ENCODE measurements at regions not wholly inside any gene's neighbourhood (a gene's known extent, or its start where the extent isn't known, plus 50 kb on each side); places are given as distances from the start of the nearest gene placed in this dataset.

- DNase-seq = no peak
Measured at GRCh38 chr3:24598695-24599470, 104.2 kb upstream of the THRB start.

GRCh38 chr3:24601066-24601939, 106.7 kb upstream of the THRB start:
- no peak for DNase-seq

GRCh38 chr3:24604215-24604614, 109.6 kb upstream of the THRB start:
- DNase-seq = no peak

- DNase-seq = no peak
Measured at GRCh38 chr3:24605511-24606028, 110.9 kb upstream of the THRB start.

GRCh38 chr3:24607281-24607680, 112.6 kb upstream of the THRB start:
- DNase-seq = no peak

GRCh38 chr3:24608701-24609390, 114.2 kb upstream of the THRB start:
- no peak for DNase-seq

- no peak for DNase-seq
Measured at GRCh38 chr3:24614359-24614758, 119.7 kb upstream of the THRB start.

GRCh38 chr3:24615177-24615576, 120.5 kb upstream of the THRB start:
- no peak for DNase-seq

- DNase-seq = no peak
Measured at GRCh38 chr3:24616110-24616829, 121.6 kb upstream of the THRB start.

- DNase-seq = no peak
Measured at GRCh38 chr3:24622138-24622537, 127.5 kb upstream of the THRB start.

GRCh38 chr3:24622696-24623225, 128.1 kb upstream of the THRB start:
- DNase-seq = no peak

GRCh38 chr3:24623657-24624056, 129.0 kb upstream of the THRB start:
- DNase-seq = no peak

- no peak for DNase-seq
Measured at GRCh38 chr3:24624938-24625681, 130.5 kb upstream of the THRB start.

GRCh38 chr3:24628523-24629258, 134.0 kb upstream of the THRB start:
- DNase-seq = no peak

GRCh38 chr3:24631481-24631880, 136.8 kb upstream of the THRB start:
- no peak for DNase-seq

- DNase-seq = no peak
Measured at GRCh38 chr3:24639061-24639460, 144.4 kb upstream of the THRB start.

- no peak for DNase-seq
Measured at GRCh38 chr3:24639481-24640329, 145.1 kb upstream of the THRB start.

GRCh38 chr3:24640330-24640877, 145.8 kb upstream of the THRB start:
- DNase-seq = no peak

GRCh38 chr3:24641628-24642027, 147.0 kb upstream of the THRB start:
- no peak for DNase-seq

- no peak for DNase-seq
Measured at GRCh38 chr3:24645047-24645446, 150.4 kb upstream of the THRB start.
